ENCODE measurements at regions not wholly inside any gene's neighbourhood (a gene's known extent, or its start where the extent isn't known, plus 50 kb on each side); places are given as distances from the start of the nearest gene placed in this dataset.
"Not testable (repeated sequence)": the region's sequence is repeated elsewhere in the genome, so short reads cannot be mapped to it uniquely, and the experiment has no call there.

- TF ChIP-seq CTCF (conservative IDR thresholded peaks at IDR 0.05; ENCODE audit: low read depth, low read length) (no peak), EZH2phosphoT487 (IDR thresholded peaks at IDR 0.05; ENCODE audit: borderline replicate concordance, low read length) (no peak), EZH2 (IDR thresholded peaks at IDR 0.05; ENCODE audit: low read length, unreplicated experiment) (no peak)
- POLR2A ChIA-PET (ENCODE audit: unreplicated experiment), result no interaction called here
- intact Hi-C loops (cut with micrococcal nuclease), result no loop called here
- DNase-seq, result no peak
- H3K4me2 ChIP-seq (ENCODE audit: low read length), result no peak overlapping the region
- H3K9ac ChIP-seq (ENCODE audit: low read length), result no peak overlapping the region
- H3K9me3 ChIP-seq (ENCODE audit: low read length), result no peaks in the 10 kb centered on the region
- no peak for ATAC-seq
- no peaks in the 10 kb centered on the region for H3F3A ChIP-seq (ENCODE audit: low read length, unreplicated experiment)
- H3K27ac ChIP-seq (ENCODE audit: low read length), result no peak overlapping the region
- no peak overlapping the region for H2AFZ ChIP-seq (ENCODE audit: low read length)
- no peak overlapping the region for H3K4me3 ChIP-seq (ENCODE audit: low read length)
- H3K79me2 ChIP-seq (ENCODE audit: low read length), result no peaks in the 10 kb centered on the region
- no peaks in the 10 kb centered on the region for H4K20me1 ChIP-seq (ENCODE audit: low read length)
- H3K4me1 ChIP-seq (ENCODE audit: insufficient read depth, low read length), result peaks cover 5% of the 10 kb centered on the region; the same call in 1 of the 2 replicates
- H3K9me2 ChIP-seq (replicated peaks; ENCODE audit: low read length), result no peaks in the 10 kb centered on the region
- H3K36me3 ChIP-seq (ENCODE audit: low read depth, low read length), result no peaks in the 10 kb centered on the region
- no peaks in the 10 kb centered on the region for H3K27me3 ChIP-seq (ENCODE audit: low read length)
- BruUV-seq (replicated peaks), result no TSS peak
- CTCF ChIA-PET, result no interaction called here
These were observed 58.1 kb downstream of the ATXN7L3B start for GRCh38 chr12:74595696-74596095.

GRCh38 chr12:74598819-74599218 is 61.2 kb downstream of the ATXN7L3B start:
- ATAC-seq (peak; percentile 46), DNase-seq (peak; percentile 71)
- Histone ChIP-seq H3K9me2 (replicated peaks; ENCODE audit: low read length) (no peaks in the 10 kb centered on the region), H3K36me3 (ENCODE audit: low read depth, low read length) (no peaks in the 10 kb centered on the region), H3K79me2 (ENCODE audit: low read length) (no peaks in the 10 kb centered on the region), H3K27ac (ENCODE audit: low read length) (no peak overlapping the region), H3K9me3 (ENCODE audit: low read length) (no peaks in the 10 kb centered on the region), H2AFZ (ENCODE audit: low read length) (no peak overlapping the region), H3K4me2 (ENCODE audit: low read length) (0 out of 2 replicates have a peak overlapping the region, but pooled peaks have one; percentile 26), H3K9ac (ENCODE audit: low read length) (no peak overlapping the region), H3K4me1 (ENCODE audit: insufficient read depth, low read length) (peaks cover 5% of the 10 kb centered on the region; the same call in 1 of the 2 replicates), H4K20me1 (ENCODE audit: low read length) (no peaks in the 10 kb centered on the region), H3K27me3 (ENCODE audit: low read length) (no peaks in the 10 kb centered on the region), H3K4me3 (ENCODE audit: low read length) (no peak overlapping the region), H3F3A (ENCODE audit: low read length, unreplicated experiment) (no peaks in the 10 kb centered on the region)
- TF ChIP-seq EZH2 (IDR thresholded peaks at IDR 0.05; ENCODE audit: low read length, unreplicated experiment), result no peak
- no peak for TF ChIP-seq CTCF (conservative IDR thresholded peaks at IDR 0.05; ENCODE audit: low read depth, low read length)
- TF ChIP-seq EZH2phosphoT487 (IDR thresholded peaks at IDR 0.05; ENCODE audit: borderline replicate concordance, low read length), result no peak
- POLR2A ChIA-PET (ENCODE audit: unreplicated experiment), result no interaction called here
- intact Hi-C loops (cut with micrococcal nuclease), result no loop called here
- BruUV-seq (replicated peaks), result no TSS peak
- CTCF ChIA-PET, result no interaction called here

- intact Hi-C loops (cut with micrococcal nuclease), result loop anchor here (5.0 kb wide), 1 partner anchor 58 kb away; no protein-coding TSS in a partner anchor
- no peaks in the 10 kb centered on the region for H3K9me2 ChIP-seq (replicated peaks; ENCODE audit: low read length)
- no peaks in the 10 kb centered on the region for H3K9me3 ChIP-seq (ENCODE audit: low read length)
- H3K4me1 ChIP-seq (ENCODE audit: insufficient read depth, low read length), result peaks cover 5% of the 10 kb centered on the region; the same call in 1 of the 2 replicates
- no peak for DNase-seq
- H3K9ac ChIP-seq (ENCODE audit: low read length), result no peak overlapping the region
- no peak for ATAC-seq
- no peak overlapping the region for H3K4me3 ChIP-seq (ENCODE audit: low read length)
- H3K36me3 ChIP-seq (ENCODE audit: low read depth, low read length), result no peaks in the 10 kb centered on the region
- ChIA-PET POLR2A (ENCODE audit: unreplicated experiment) (no interaction called here), CTCF (no interaction called here)
- BruUV-seq (replicated peaks), result no TSS peak
- H3K27ac ChIP-seq (ENCODE audit: low read length), result no peak overlapping the region
- no peaks in the 10 kb centered on the region for H3K27me3 ChIP-seq (ENCODE audit: low read length)
- no peaks in the 10 kb centered on the region for H3K79me2 ChIP-seq (ENCODE audit: low read length)
- no peaks in the 10 kb centered on the region for H3F3A ChIP-seq (ENCODE audit: low read length, unreplicated experiment)
- no peak for TF ChIP-seq EZH2 (IDR thresholded peaks at IDR 0.05; ENCODE audit: low read length, unreplicated experiment)
- TF ChIP-seq EZH2phosphoT487 (IDR thresholded peaks at IDR 0.05; ENCODE audit: borderline replicate concordance, low read length), result no peak
- TF ChIP-seq CTCF (conservative IDR thresholded peaks at IDR 0.05; ENCODE audit: low read depth, low read length), result no peak
- H2AFZ ChIP-seq (ENCODE audit: low read length), result no peak overlapping the region
- H4K20me1 ChIP-seq (ENCODE audit: low read length), result no peaks in the 10 kb centered on the region
- H3K4me2 ChIP-seq (ENCODE audit: low read length), result no peak overlapping the region
These were observed 62.3 kb downstream of the ATXN7L3B start for GRCh38 chr12:74599932-74600331.

- CTCF ChIA-PET; H3K27ac ChIP-seq (ENCODE audit: low read length); BruUV-seq (replicated peaks); H3K79me2 ChIP-seq (ENCODE audit: low read length); H3K36me3 ChIP-seq (ENCODE audit: low read depth, low read length); DNase-seq; H2AFZ ChIP-seq (ENCODE audit: low read length); H3K4me2 ChIP-seq (ENCODE audit: low read length); H3F3A ChIP-seq (ENCODE audit: low read length, unreplicated experiment); H3K27me3 ChIP-seq (ENCODE audit: low read length); H3K9ac ChIP-seq (ENCODE audit: low read length); H3K9me3 ChIP-seq (ENCODE audit: low read length); H3K9me2 ChIP-seq (replicated peaks; ENCODE audit: low read length); ATAC-seq; H4K20me1 ChIP-seq (ENCODE audit: low read length); H3K4me3 ChIP-seq (ENCODE audit: low read length); H3K4me1 ChIP-seq (ENCODE audit: insufficient read depth, low read length); POLR2A ChIA-PET (ENCODE audit: unreplicated experiment): not testable (repeated sequence)
- intact Hi-C loops (cut with micrococcal nuclease), result loop anchor here (5.0 kb wide), 1 partner anchor 59 kb away; no protein-coding TSS in a partner anchor
These were observed 63.2 kb downstream of the ATXN7L3B start for GRCh38 chr12:74600817-74601216.

Measured in PC-3 (cell line).